NCI-H748 (cell line): ENCODE measurements at regions not wholly inside any gene's neighbourhood (a gene's known extent, or its start where the extent isn't known, plus 50 kb on each side); places are given as distances from the start of the nearest gene placed in this dataset.
"Not testable (repeated sequence)": the region's sequence is repeated elsewhere in the genome, so short reads cannot be mapped to it uniquely, and the experiment has no call there.

ENCODE experiments used
- DNase-seq: peaks from one replicate; lab custom pipeline; 2025; ENCODE audit not compliant: unreplicated experiment; lab: John Stamatoyannopoulos, UW

GRCh38 chrX:3815896-3816664 is 102.6 kb upstream of the PRKX start:
- DNase-seq = peak; percentile 60

DNA sequence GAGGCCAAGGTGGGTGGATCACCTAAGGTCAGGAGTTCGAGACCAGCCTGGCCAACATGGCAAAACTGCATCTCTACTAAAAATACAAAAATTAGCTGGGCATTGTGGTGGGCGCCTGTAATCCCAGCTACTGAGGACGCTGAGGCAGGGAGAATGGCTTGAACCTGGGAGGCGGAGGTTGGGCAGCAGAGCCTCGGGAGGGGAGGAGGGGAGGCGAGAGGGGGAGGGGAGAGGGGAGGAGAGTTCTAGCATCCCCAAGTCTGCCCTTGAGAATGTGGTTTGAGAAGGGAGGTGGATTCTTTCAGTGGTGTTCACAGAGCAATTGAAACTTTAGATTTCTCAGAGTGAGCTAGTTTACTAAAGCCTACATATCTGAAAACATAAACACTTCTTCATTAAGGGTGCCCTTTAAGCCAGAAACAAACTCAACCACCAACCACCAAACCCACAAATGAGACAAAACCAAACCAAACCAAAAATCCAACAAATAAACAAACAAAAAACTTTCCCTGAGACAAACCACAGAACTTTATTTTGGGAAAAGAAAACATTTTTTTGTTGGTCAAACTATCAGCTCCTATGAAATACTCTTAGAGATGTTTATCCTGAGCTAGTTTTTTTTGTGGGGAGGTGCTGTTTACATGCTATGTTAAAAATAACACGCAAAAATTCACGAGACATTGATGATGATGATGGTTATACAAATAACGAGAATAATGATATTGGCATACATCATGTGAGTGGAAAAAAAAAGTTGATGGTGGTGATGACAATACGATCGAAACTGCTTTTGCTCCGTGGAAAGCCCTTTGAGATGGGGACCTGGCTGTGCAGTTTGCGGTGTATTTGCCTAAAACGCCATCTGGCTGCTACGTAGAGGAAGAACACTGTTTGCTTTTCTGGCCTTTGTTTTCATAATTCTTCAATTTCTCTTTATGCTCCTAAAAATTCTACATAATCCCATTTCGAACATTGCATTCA is 98.2 kb upstream of the PRKX start:
- DNase-seq = peak; percentile 67

DNA sequence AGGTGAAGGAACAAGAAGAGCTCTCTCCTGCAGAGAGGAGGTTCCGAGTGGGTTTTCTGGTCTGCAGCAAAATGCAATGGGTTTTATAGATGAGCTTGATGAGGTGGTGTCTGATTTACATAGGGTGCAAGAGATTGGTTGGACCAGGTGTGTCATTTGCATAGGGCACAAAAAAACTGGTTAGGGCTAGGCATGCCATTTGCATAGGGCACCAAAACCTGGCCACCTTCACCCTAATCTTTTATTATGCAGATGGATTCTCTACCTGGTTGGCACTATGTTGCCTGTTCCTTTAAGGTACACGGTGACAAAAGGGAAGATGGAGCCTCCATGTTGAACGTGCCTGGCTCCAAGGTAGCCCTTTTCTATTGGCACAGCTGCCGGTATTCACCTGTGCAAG is 94.5 kb upstream of the PRKX start:
- peak; percentile 20 for DNase-seq

- peak; percentile 33 for DNase-seq
Measured at GRCh38 chrX:3806630-3807029, 93.2 kb upstream of the PRKX start.

GRCh38 chrX:3803713-3804112 is 90.3 kb upstream of the PRKX start:
- no peak for DNase-seq

- no peak for DNase-seq
Measured at GRCh38 chrX:3803305-3803704, 89.9 kb upstream of the PRKX start.

- DNase-seq = not testable (repeated sequence)
Measured at GRCh38 chrX:3795411-3795810, 82.0 kb upstream of the PRKX start.

- no peak for DNase-seq
Measured at GRCh38 chrX:3791449-3791848, 78.0 kb upstream of the PRKX start.

- peak; percentile 46 for DNase-seq
Measured at GRCh38 chrX:3788494-3789233, 75.2 kb upstream of the PRKX start.

GRCh38 chrX:3787856-3788255 is 74.4 kb upstream of the PRKX start:
- peak; percentile 42 for DNase-seq

GRCh38 chrX:3785822-3786221 is 72.4 kb upstream of the PRKX start:
- DNase-seq = not testable (repeated sequence)

- no peak for DNase-seq
Measured at GRCh38 chrX:3780564-3780963, 67.1 kb upstream of the PRKX start.

DNA sequence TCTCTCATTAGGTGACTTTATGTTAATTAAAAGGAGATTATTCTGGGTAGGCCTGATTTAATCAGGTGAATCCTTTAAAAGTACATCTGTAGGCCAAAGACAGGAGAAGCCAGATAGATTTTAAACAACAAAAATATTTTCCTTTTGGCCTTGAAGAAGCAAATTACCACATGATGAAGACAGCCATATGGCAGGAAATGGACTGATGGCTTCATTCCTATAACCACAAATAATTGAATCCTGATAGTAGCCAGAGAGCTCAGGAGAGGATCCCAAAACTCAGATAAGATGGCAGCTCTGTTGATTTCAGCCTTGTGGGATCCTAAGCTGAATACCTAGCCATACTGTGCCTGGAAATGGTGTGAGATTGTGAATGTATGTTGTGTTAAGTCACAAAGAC is 66.1 kb upstream of the PRKX start:
- DNase-seq = no peak

DNA sequence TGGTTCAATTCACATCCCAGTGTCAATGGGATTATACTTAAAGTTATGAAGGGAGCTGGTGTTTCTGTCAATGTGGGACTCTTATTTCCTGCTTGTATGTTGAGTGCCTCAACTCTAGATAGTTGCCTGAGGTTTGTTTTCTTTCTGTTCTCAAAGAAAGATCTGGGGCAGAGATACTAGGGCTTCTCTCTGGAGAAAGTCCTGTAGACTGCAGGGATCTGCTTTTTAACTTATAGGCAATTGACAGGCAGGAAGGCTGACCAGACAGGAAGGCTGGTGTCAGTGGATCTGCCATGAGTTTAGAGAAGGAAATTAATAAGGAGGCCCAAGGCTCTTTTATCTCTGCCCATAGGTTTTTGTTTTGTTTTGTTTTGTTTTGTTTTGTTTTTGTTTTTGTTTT is 64.0 kb upstream of the PRKX start:
- no peak for DNase-seq

DNA sequence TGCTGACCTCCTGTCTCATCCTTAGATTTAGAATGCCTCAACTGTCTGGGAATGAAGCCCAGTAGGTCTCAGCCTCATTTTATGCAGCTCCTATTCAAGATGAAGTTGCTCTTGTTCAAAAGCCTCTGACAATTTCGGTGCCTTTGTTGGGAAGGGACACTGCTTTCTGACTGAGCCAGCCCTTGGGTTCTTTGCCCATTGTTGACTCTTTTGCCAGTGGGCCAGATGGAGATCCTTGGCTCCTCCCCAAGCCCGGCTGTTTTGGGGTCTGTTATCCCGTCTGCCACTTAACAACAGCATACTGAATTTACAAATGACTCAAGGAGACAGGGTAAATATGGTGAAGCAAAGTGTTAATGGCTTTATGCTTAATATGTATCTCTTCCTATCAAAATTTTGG is 58.3 kb upstream of the PRKX start:
- DNase-seq = no peak

DNA sequence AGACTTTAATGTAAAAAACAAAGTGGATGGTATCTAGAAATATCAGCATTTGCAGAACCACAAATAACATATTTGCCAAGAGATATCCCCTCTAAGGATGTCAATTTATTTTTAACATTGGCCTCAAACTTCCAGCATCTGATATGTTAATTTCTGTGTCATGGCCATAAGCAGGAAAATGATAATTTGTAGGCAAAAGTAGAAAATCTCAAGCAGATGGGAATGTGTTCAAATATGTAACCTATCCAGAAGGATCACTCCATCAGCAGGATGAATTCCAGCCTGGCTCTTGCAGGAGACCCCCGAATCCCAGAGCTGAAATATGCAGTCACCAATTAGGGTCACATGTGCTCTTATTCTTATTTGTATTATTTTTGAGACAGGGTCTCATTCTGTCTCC is 55.4 kb upstream of the PRKX start:
- no peak for DNase-seq
